SK-N-SH (cell line): ENCODE measurements at regions not wholly inside any gene's neighbourhood (a gene's known extent, or its start where the extent isn't known, plus 50 kb on each side); places are given as distances from the start of the nearest gene placed in this dataset.

Experiments
- CTCF ChIA-PET: fragments of 300-600, 350-600 bp; formaldehyde crosslinking; extraction: SDS; loops from one replicate; lab custom pipeline; 2021; lab: Yijun Ruan, JAX
- POLR2A ChIA-PET: fragments of 350-600 bp; sonication (Branson Sonifier 250); formaldehyde crosslinking; extraction: SDS; loops from one replicate; lab custom pipeline; 2020; ENCODE audit warnings: antibody characterized with exemption, inconsistent platforms; lab: Yijun Ruan, JAX
- DNase-seq: peaks from one replicate; pipeline ENCODE4 v3.0.0; 2012
- H2AFZ ChIP-seq: fragments of 200-600 bp; sonication (generic); 2 replicates; pipeline ENCODE4 v1.8.1; 2016; ENCODE audit warnings: antibody characterized with exemption, mild to moderate bottlenecking, low read depth
- H3F3A ChIP-seq: fragments of 200-600 bp; sonication (generic); replicated peaks from 2 replicates; pipeline ENCODE3; 2016; ENCODE audit warnings: antibody characterized with exemption, mild to moderate bottlenecking; ENCODE audit not compliant: insufficient read depth
- H3K27ac ChIP-seq, 2 experiments: fragments of 200-500 bp in 1 of 2; fragments of 200-600 bp in 1 of 2; sonication (Bioruptor generic) in 1 of 2; sonication (generic), shearing (Covaris generic) in 1 of 2; 2 replicates each; pipeline versions ENCODE4 v1.5.1 to v1.6.1; 2014 to 2016; ENCODE audit warnings: low read depth in 2 of 2, inconsistent platforms in 1 of 2, low read length in 1 of 2, mild to moderate bottlenecking in 1 of 2, mixed read lengths in 1 of 2
- H3K27me3 ChIP-seq: fragments of 200-600 bp; sonication (generic), shearing (Covaris generic); 2 replicates; pipeline ENCODE4 v1.6.1; 2016; ENCODE audit warnings: mixed run types; ENCODE audit not compliant: insufficient read depth
- H3K36me3 ChIP-seq, 2 experiments: fragments of 200-500 bp in 1 of 2; fragments of 200-600 bp in 1 of 2; sonication (Bioruptor generic) in 1 of 2; sonication (generic) in 1 of 2; replicated peaks in 1 of 2; 2 replicates each; pipeline versions ENCODE3 to v1.5.1; 2014 to 2016; ENCODE audit warnings: low read length in 1 of 2, mild to moderate bottlenecking in 1 of 2; ENCODE audit not compliant: insufficient read depth in 2 of 2, control insufficient read depth in 1 of 2
- H3K4me1 ChIP-seq, 2 experiments: fragments of 200-500 bp in 1 of 2; fragments of 200-600 bp in 1 of 2; sonication (Bioruptor generic) in 1 of 2; sonication (generic), shearing (Covaris generic) in 1 of 2; 2 replicates each; pipeline versions ENCODE4 v1.5.1 to v1.6.1; 2014 to 2016; ENCODE audit warnings: low read depth in 1 of 2, low read length in 1 of 2, mixed run types in 1 of 2; ENCODE audit not compliant: insufficient read depth in 2 of 2, control insufficient read depth in 1 of 2
- H3K4me2 ChIP-seq: fragments of 200-600 bp; sonication (generic), shearing (Covaris generic); 2 replicates; pipeline ENCODE4 v1.6.1; 2017; ENCODE audit warnings: mixed run types
- H3K4me3 ChIP-seq, 2 experiments: fragments of 200-500 bp in 1 of 2; fragments of 200-600 bp in 1 of 2; sonication (Bioruptor generic) in 1 of 2; sonication (generic), shearing (Covaris generic) in 1 of 2; 2 replicates each; pipeline versions ENCODE4 v1.5.1 to v1.8.1; 2014 to 2016; ENCODE audit warnings: low read depth in 2 of 2, inconsistent platforms in 1 of 2, low read length in 1 of 2, mild to moderate bottlenecking in 1 of 2, mixed read lengths in 1 of 2, moderate library complexity in 1 of 2
- H3K79me2 ChIP-seq: fragments of 200-600 bp; sonication (generic); 2 replicates; pipeline ENCODE4 v1.8.1; 2017; ENCODE audit warnings: mild to moderate bottlenecking; ENCODE audit not compliant: insufficient read depth
- H3K9ac ChIP-seq: fragments of 200-600 bp; sonication (generic); 2 replicates; pipeline ENCODE4 v1.6.1; 2017; ENCODE audit warnings: mixed run types
- H3K9me2 ChIP-seq: fragments of 200-600 bp; sonication (generic); 2 replicates; pipeline ENCODE4 v1.6.1; 2017; ENCODE audit warnings: mixed run types
- H3K9me3 ChIP-seq: fragments of 200-600 bp; sonication (generic); 2 replicates; pipeline ENCODE4 v1.6.1; 2017; ENCODE audit warnings: mixed run types, mild to moderate bottlenecking, moderate library complexity
- H4K20me1 ChIP-seq: fragments of 200-600 bp; sonication (generic); 2 replicates; pipeline ENCODE4 v1.6.1; 2017; ENCODE audit warnings: mild to moderate bottlenecking, mixed run types; ENCODE audit not compliant: insufficient read depth
- ELF1 ChIP-seq: IDR thresholded peaks from 2 replicates; pipeline ENCODE4 v1.4.0; 2012
- EZH2phosphoT487 ChIP-seq: fragments of 200-600 bp; sonication (generic); IDR thresholded peaks from 2 replicates; pipeline ENCODE4 v1.6.1; 2017; ENCODE audit warnings: low read depth, mixed run types, mild to moderate bottlenecking, antibody characterized with exemption, moderate library complexity, borderline replicate concordance
- FOSL2 ChIP-seq: IDR thresholded peaks from 2 replicates; pipeline ENCODE4 v1.4.0; 2012; ENCODE audit warnings: low read depth, mild to moderate bottlenecking, moderate library complexity, borderline replicate concordance
- FOXJ3 ChIP-seq: sonication (generic); formaldehyde crosslinking; IDR thresholded peaks from 2 replicates; pipeline ENCODE4 v1.5.1; 2020; ENCODE audit warnings: mild to moderate bottlenecking, missing genetic modification reagents
- FOXM1 ChIP-seq: IDR thresholded peaks from 2 replicates; pipeline ENCODE4 v1.4.0; 2012; ENCODE audit warnings: low read depth, mild to moderate bottlenecking
- GABPA ChIP-seq: IDR thresholded peaks from 2 replicates; pipeline ENCODE4 v1.4.0; 2012; ENCODE audit warnings: low read depth, mild to moderate bottlenecking
- GATA2 ChIP-seq: sonication (generic); formaldehyde crosslinking; IDR thresholded peaks from 2 replicates; pipeline ENCODE4 v1.5.0; 2020; ENCODE audit warnings: mild to moderate bottlenecking, missing genetic modification reagents
- JUND ChIP-seq: IDR thresholded peaks from 2 replicates; pipeline ENCODE4 v1.4.0; 2012
- MXI1 ChIP-seq: IDR thresholded peaks from 2 replicates; pipeline ENCODE4 v1.6.1; 2012; ENCODE audit warnings: mild to moderate bottlenecking, low read depth, low read length, improper control_type of control experiment
- NFIC ChIP-seq: IDR thresholded peaks from 2 replicates; pipeline ENCODE4 v1.4.0; 2012; ENCODE audit warnings: borderline replicate concordance
- NRF1 ChIP-seq: IDR thresholded peaks from 2 replicates; pipeline ENCODE4 v1.6.1; 2012; ENCODE audit warnings: low read depth, mild to moderate bottlenecking, low read length
- POLR2AphosphoS5 ChIP-seq: IDR thresholded peaks from 2 replicates; pipeline ENCODE4 v1.6.1; 2012; ENCODE audit warnings: low read depth, low read length
- RAD21 ChIP-seq: IDR thresholded peaks from 2 replicates; pipeline ENCODE4 v1.6.1; 2012; ENCODE audit warnings: mild to moderate bottlenecking, low read length
- RFX5 ChIP-seq: IDR thresholded peaks from 2 replicates; pipeline ENCODE4 v1.6.1; 2012; ENCODE audit warnings: mild to moderate bottlenecking, improper control_type of control experiment, low read length
- RXRA ChIP-seq: IDR thresholded peaks from 2 replicates; pipeline ENCODE4 v1.4.0; 2012; ENCODE audit warnings: low read depth, mild to moderate bottlenecking, borderline replicate concordance
- SMC3 ChIP-seq: IDR thresholded peaks from 2 replicates; pipeline ENCODE4 v1.6.1; 2012; ENCODE audit warnings: low read depth, low read length, improper control_type of control experiment
- TAF1 ChIP-seq: IDR thresholded peaks from 2 replicates; pipeline ENCODE4 v1.6.1; 2012; ENCODE audit warnings: low read depth, mild to moderate bottlenecking, low read length, moderate library complexity, borderline replicate concordance
- TCF12 ChIP-seq: IDR thresholded peaks from 2 replicates; pipeline ENCODE4 v1.4.0; 2012
- TEAD4 ChIP-seq: IDR thresholded peaks from 2 replicates; pipeline ENCODE4 v1.4.0; 2012; ENCODE audit warnings: mild to moderate bottlenecking, borderline replicate concordance; ENCODE audit not compliant: insufficient read depth
- WGBS: methylation state at CpG from one replicate; pipeline ENCODE4 v1.1.6; 2017; ENCODE audit warnings: low lambda C conversion rate; 5-methylcytosine and 5-hydroxymethylcytosine counted together
- TF ChIP-seq, protein P1 (sequence below): fragments of 150-350 bp; IDR thresholded peaks from 2 replicates; pipeline ENCODE4 v1.6.1; 2017; ENCODE audit warnings: antibody characterized with exemption, low read length, low read depth, borderline replicate concordance
- TF ChIP-seq, protein P2 (sequence below): fragments of 200-600 bp; sonication (generic); IDR thresholded peaks from 2 replicates; pipeline ENCODE4 v1.6.1; 2017; ENCODE audit warnings: antibody characterized with exemption, mild to moderate bottlenecking, moderate library complexity
- TF ChIP-seq, protein P3 (sequence below): IDR thresholded peaks from 2 replicates; pipeline ENCODE4 v1.4.0; 2012; ENCODE audit warnings: low read depth
- TF ChIP-seq, protein P4 (sequence below): IDR thresholded peaks from 2 replicates; pipeline ENCODE4 v1.4.0; 2012; ENCODE audit warnings: low read depth, borderline replicate concordance
- TF ChIP-seq, protein P5 (sequence below): fragments of 150-350 bp; IDR thresholded peaks from 2 replicates; pipeline ENCODE4 v1.6.1; 2016; ENCODE audit warnings: mild to moderate bottlenecking, low read depth, low read length

DNA sequence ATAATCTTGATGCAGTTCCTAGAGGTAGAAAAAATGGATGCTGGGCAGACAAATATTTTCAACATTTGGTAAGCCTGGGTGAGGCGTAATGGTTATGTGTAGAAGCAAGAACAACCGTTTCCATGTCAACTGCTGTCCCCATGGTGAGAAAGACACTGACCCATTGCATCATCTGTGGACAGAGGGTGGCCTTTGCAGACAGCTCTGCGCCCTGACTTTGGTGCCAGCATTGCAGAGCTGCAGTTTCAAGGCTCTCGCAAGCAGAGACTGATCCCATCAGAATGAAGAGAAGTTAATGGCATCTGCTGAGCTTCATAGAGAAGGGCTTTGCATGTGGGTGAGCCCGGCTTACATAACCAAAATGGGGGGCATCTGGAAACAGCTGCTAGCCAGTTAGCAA lies 179.0 kb upstream of the ADRA1B start:
- Histone ChIP-seq H3K9me2 (no peaks in the 10 kb centered on the region), H3K27me3 (no peaks in the 10 kb centered on the region), H3K9me3 (no peaks in the 10 kb centered on the region), H2AFZ (no peak overlapping the region), H3K79me2 (no peaks in the 10 kb centered on the region), H3K36me3 (no peaks in the 10 kb centered on the region), H3K4me1 (no peaks in the 10 kb centered on the region), H3K4me2 (no peak overlapping the region), H3K9ac (no peak overlapping the region), H3K4me3 (no peak overlapping the region), H4K20me1 (no peaks in the 10 kb centered on the region), H3K27ac (no peak overlapping the region), H3F3A (no peaks in the 10 kb centered on the region)
- WGBS = 62% methylated on average over 5 of the region's 5 CpGs
- no peak for TF ChIP-seq GATA2
- TF ChIP-seq JUND = no peak
- TF ChIP-seq, protein P1, sequence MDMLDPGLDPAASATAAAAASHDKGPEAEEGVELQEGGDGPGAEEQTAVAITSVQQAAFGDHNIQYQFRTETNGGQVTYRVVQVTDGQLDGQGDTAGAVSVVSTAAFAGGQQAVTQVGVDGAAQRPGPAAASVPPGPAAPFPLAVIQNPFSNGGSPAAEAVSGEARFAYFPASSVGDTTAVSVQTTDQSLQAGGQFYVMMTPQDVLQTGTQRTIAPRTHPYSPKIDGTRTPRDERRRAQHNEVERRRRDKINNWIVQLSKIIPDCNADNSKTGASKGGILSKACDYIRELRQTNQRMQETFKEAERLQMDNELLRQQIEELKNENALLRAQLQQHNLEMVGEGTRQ = no peak
- no peak for TF ChIP-seq SMC3
- TF ChIP-seq, protein P2, sequence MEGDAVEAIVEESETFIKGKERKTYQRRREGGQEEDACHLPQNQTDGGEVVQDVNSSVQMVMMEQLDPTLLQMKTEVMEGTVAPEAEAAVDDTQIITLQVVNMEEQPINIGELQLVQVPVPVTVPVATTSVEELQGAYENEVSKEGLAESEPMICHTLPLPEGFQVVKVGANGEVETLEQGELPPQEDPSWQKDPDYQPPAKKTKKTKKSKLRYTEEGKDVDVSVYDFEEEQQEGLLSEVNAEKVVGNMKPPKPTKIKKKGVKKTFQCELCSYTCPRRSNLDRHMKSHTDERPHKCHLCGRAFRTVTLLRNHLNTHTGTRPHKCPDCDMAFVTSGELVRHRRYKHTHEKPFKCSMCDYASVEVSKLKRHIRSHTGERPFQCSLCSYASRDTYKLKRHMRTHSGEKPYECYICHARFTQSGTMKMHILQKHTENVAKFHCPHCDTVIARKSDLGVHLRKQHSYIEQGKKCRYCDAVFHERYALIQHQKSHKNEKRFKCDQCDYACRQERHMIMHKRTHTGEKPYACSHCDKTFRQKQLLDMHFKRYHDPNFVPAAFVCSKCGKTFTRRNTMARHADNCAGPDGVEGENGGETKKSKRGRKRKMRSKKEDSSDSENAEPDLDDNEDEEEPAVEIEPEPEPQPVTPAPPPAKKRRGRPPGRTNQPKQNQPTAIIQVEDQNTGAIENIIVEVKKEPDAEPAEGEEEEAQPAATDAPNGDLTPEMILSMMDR = no peak
- no peak for TF ChIP-seq TAF1
- no peak for TF ChIP-seq FOXM1
- no peak for TF ChIP-seq RFX5
- TF ChIP-seq FOSL2 = no peak
- no peak for TF ChIP-seq TCF12
- TF ChIP-seq TEAD4 = no peak
- no peak for TF ChIP-seq NRF1
- TF ChIP-seq NFIC = no peak
- TF ChIP-seq RXRA = no peak
- no peak for DNase-seq
- POLR2A ChIA-PET = no interaction called here
- CTCF ChIA-PET = no interaction called here

DNA sequence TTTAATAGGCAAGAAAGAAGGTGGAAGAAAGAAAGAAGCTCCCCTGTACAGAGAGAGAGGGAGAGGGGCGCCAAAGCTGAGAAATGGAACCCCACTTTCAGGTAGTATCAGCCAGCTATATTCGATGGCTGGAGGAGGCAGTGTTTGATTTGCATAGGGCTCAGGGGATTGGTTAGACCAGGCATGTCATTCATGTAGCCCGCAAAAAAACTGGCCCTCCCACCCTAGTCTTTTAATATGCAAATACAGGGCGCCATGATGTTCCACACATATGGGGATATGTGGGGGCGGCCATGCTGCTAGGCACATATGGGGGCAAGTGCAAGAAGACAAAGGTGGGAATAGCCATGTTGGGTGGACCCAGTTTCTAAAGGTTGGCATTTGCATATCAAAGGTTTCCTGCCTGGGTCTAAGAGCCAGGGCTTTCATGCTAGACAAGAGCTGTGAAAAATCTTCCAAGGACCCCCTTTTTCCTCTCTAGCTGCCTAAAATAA lies 174.4 kb upstream of the ADRA1B start:
- H3K4me2 ChIP-seq = no peak overlapping the region
- TF ChIP-seq FOXM1 (no peak), TEAD4 (no peak), RFX5 (no peak), TCF12 (no peak), RXRA (no peak), NFIC (no peak), POLR2AphosphoS5 (no peak), MXI1 (no peak), ELF1 (no peak), RAD21 (no peak), GABPA (no peak), EZH2phosphoT487 (no peak), NRF1 (no peak), FOXJ3 (CRISPR knock-in tag) (no peak)
- TF ChIP-seq, protein P3, sequence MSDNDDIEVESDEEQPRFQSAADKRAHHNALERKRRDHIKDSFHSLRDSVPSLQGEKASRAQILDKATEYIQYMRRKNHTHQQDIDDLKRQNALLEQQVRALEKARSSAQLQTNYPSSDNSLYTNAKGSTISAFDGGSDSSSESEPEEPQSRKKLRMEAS = no peak
- TF ChIP-seq, protein P4, sequence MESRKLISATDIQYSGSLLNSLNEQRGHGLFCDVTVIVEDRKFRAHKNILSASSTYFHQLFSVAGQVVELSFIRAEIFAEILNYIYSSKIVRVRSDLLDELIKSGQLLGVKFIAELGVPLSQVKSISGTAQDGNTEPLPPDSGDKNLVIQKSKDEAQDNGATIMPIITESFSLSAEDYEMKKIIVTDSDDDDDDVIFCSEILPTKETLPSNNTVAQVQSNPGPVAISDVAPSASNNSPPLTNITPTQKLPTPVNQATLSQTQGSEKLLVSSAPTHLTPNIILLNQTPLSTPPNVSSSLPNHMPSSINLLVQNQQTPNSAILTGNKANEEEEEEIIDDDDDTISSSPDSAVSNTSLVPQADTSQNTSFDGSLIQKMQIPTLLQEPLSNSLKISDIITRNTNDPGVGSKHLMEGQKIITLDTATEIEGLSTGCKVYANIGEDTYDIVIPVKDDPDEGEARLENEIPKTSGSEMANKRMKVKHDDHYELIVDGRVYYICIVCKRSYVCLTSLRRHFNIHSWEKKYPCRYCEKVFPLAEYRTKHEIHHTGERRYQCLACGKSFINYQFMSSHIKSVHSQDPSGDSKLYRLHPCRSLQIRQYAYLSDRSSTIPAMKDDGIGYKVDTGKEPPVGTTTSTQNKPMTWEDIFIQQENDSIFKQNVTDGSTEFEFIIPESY = no peak
- TF ChIP-seq, protein P5, sequence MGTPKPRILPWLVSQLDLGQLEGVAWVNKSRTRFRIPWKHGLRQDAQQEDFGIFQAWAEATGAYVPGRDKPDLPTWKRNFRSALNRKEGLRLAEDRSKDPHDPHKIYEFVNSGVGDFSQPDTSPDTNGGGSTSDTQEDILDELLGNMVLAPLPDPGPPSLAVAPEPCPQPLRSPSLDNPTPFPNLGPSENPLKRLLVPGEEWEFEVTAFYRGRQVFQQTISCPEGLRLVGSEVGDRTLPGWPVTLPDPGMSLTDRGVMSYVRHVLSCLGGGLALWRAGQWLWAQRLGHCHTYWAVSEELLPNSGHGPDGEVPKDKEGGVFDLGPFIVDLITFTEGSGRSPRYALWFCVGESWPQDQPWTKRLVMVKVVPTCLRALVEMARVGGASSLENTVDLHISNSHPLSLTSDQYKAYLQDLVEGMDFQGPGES = no peak
- H3K9me3 ChIP-seq = 0 out of 2 replicates have a peak, but pooled peaks cover 3% of the 10 kb centered on the region
- ChIA-PET CTCF (interaction anchor here (1.8 kb wide), 1 partner anchor 410 kb away, joined by 3 read pairs; no protein-coding TSS in a partner anchor), POLR2A (no interaction called here)
- H3K36me3 ChIP-seq = no peaks in the 10 kb centered on the region
- H3K9me2 ChIP-seq = no peaks in the 10 kb centered on the region
- H3K4me3 ChIP-seq = no peak overlapping the region
- no peaks in the 10 kb centered on the region for H3K79me2 ChIP-seq
- no peaks in the 10 kb centered on the region for H4K20me1 ChIP-seq
- no peaks in the 10 kb centered on the region for H3F3A ChIP-seq
- no peak overlapping the region for H3K9ac ChIP-seq
- H3K4me1 ChIP-seq = no peaks in the 10 kb centered on the region
- whole genome bisulfite sequencing = 43% methylated on average over 4 of the region's 5 CpGs
- DNase-seq = no peak
- H3K27me3 ChIP-seq = no peaks in the 10 kb centered on the region
- no peak overlapping the region for H3K27ac ChIP-seq
- no peak overlapping the region for H2AFZ ChIP-seq
